Endodermal cell (in vitro differentiated cells): ENCODE measurements at regions not wholly inside any gene's neighbourhood (a gene's known extent, or its start where the extent isn't known, plus 50 kb on each side); places are given as distances from the start of the nearest gene placed in this dataset.

Experiments
- DNase-seq: peaks from one replicate; pipeline ENCODE4 v3.0.0-alpha.2; 2017
- H3K27ac ChIP-seq: 2 replicates; pipeline ENCODE4 v1.5.1; 2013; ENCODE audit warnings: mild to moderate bottlenecking, low read depth, low read length, moderate library complexity
- H3K27me3 ChIP-seq: 2 replicates; pipeline ENCODE4 v1.6.1; 2013; ENCODE audit warnings: mild to moderate bottlenecking, low read length, moderate library complexity; ENCODE audit not compliant: insufficient read depth, control insufficient read depth, poor library complexity, severe bottlenecking
- H3K36me3 ChIP-seq: 2 replicates; pipeline ENCODE4 v1.7.0; 2013; ENCODE audit warnings: mild to moderate bottlenecking, low read length, moderate library complexity; ENCODE audit not compliant: control insufficient read depth, insufficient read depth
- H3K4me1 ChIP-seq: one replicate; pipeline ENCODE4 v1.7.0; 2013; ENCODE audit warnings: low read length; ENCODE audit not compliant: control insufficient read depth, insufficient read depth
- H3K4me3 ChIP-seq: 2 replicates; pipeline ENCODE4 v1.5.1; 2013; ENCODE audit warnings: mild to moderate bottlenecking, low read length, moderate library complexity
- H3K9ac ChIP-seq: 2 replicates; pipeline ENCODE4 v1.6.1; 2013; ENCODE audit warnings: mild to moderate bottlenecking, low read length, moderate library complexity; ENCODE audit not compliant: poor library complexity, severe bottlenecking; ENCODE audit errors: extremely low read depth
- H3K9me3 ChIP-seq: 2 replicates; pipeline ENCODE4 v1.6.1; 2013; ENCODE audit warnings: mild to moderate bottlenecking, low read length, moderate library complexity; ENCODE audit not compliant: control insufficient read depth
- H3K27ac Mint-ChIP-seq: 2 replicates; pipeline ENCODE4 v1.8.0; 2020; ENCODE audit warnings: mixed read lengths
- H3K27me3 Mint-ChIP-seq: 2 replicates; pipeline ENCODE4 v1.8.0; 2021; ENCODE audit warnings: mild to moderate bottlenecking, mixed read lengths; ENCODE audit not compliant: insufficient read depth
- H3K36me3 Mint-ChIP-seq: 2 replicates; pipeline ENCODE4 v1.8.0; 2020; ENCODE audit warnings: low read depth, mixed read lengths
- H3K4me1 Mint-ChIP-seq: 2 replicates; pipeline ENCODE4 v1.8.0; 2020; ENCODE audit warnings: mixed read lengths
- H3K4me3 Mint-ChIP-seq: 2 replicates; pipeline ENCODE4 v1.8.0; 2020; ENCODE audit warnings: mild to moderate bottlenecking, moderate library complexity, mixed read lengths
- H3K9me3 Mint-ChIP-seq: 2 replicates; pipeline ENCODE4 v1.8.0; 2020; ENCODE audit warnings: mild to moderate bottlenecking, mixed read lengths
- CTCF ChIP-seq: fragments of 200-600 bp; sonication (generic); conservative IDR thresholded peaks from 2 replicates; pipeline ENCODE4 v1.5.0; 2021; ENCODE audit warnings: antibody characterized with exemption, mild to moderate bottlenecking
- WGBS, 2 experiments: methylation state at CpG; one replicate each; pipeline versions ENCODE4 v1.1.5 to v1.1.7; 2013; ENCODE audit warnings: missing lambda C conversion rate in 2 of 2, mixed read lengths in 1 of 2; ENCODE audit not compliant: insufficient coverage in 1 of 2, insufficient read length in 1 of 2; 5-methylcytosine and 5-hydroxymethylcytosine counted together

DNA sequence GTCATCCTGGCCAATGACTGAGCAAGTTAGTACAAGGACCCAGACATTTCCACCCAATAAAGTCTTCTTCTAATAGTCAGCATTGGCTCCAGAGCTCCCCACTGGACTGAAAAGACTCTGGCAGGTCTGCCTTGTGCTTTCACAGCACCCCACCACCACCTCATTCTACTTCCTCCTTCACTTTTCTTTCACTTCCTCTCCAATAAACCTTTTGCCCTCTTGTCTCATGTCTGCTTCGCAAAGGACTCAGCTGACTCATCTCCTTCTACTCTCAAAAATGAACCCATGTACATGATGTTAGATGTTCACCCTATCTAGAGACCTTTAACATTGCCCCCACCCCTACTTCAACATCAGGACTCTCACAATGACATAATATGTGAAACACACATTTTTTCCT lies 181.0 kb upstream of the PPP2R3A start:
- Mint-ChIP-seq H3K27ac (no peak overlapping the region), H3K36me3 (no peaks in the 10 kb centered on the region), H3K27me3 (peaks cover 3% of the 10 kb centered on the region), H3K9me3 (no peaks in the 10 kb centered on the region), H3K4me1 (no peaks in the 10 kb centered on the region), H3K4me3 (no peak overlapping the region)
- no peak for TF ChIP-seq CTCF
- Histone ChIP-seq H3K9ac (no peak overlapping the region), H3K9me3 (no peaks in the 10 kb centered on the region), H3K36me3 (no peaks in the 10 kb centered on the region), H3K27ac (no peak overlapping the region), H3K4me3 (no peak overlapping the region), H3K4me1 (no peaks in the 10 kb centered on the region), H3K27me3 (no peaks in the 10 kb centered on the region)
- WGBS, 2 experiments: 83 to 91% methylated on average over 1 of the region's 1 CpG
- DNase-seq: no peak

DNA sequence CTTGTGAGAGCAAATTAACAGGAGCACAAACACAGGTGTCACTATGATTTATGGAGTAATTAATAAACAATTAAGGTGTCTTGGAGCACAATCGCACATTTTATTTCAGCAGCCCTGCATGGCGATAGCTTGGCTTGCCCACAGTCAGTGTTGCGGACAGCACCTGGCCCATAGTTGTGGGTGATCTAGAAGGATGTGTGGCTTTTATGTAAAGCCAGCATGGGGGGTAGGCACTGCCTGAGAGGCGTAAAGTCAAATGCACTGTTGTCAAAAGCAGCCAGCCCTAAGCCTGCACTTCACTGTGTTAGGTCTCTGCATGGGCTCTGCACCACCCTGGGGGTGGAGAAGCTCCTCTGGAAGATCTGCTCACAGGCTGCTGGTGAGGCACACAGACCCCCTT lies 177.4 kb upstream of the PPP2R3A start:
- Histone ChIP-seq H3K27ac (no peak overlapping the region), H3K9me3 (no peaks in the 10 kb centered on the region), H3K36me3 (no peaks in the 10 kb centered on the region), H3K4me1 (no peaks in the 10 kb centered on the region), H3K27me3 (no peaks in the 10 kb centered on the region), H3K4me3 (no peak overlapping the region), H3K9ac (no peak overlapping the region)
- H3K36me3 Mint-ChIP-seq: no peaks in the 10 kb centered on the region
- no peak overlapping the region for H3K4me3 Mint-ChIP-seq
- H3K4me1 Mint-ChIP-seq: no peaks in the 10 kb centered on the region
- no peak for DNase-seq
- no peaks in the 10 kb centered on the region for H3K9me3 Mint-ChIP-seq
- TF ChIP-seq CTCF: no peak
- no peaks in the 10 kb centered on the region for H3K27me3 Mint-ChIP-seq
- no peak overlapping the region for H3K27ac Mint-ChIP-seq
- WGBS, 2 experiments: 89% methylated on average over 4 of the region's 4 CpGs; no CpG with 5 or more reads in 1 of the 2 experiments

DNA sequence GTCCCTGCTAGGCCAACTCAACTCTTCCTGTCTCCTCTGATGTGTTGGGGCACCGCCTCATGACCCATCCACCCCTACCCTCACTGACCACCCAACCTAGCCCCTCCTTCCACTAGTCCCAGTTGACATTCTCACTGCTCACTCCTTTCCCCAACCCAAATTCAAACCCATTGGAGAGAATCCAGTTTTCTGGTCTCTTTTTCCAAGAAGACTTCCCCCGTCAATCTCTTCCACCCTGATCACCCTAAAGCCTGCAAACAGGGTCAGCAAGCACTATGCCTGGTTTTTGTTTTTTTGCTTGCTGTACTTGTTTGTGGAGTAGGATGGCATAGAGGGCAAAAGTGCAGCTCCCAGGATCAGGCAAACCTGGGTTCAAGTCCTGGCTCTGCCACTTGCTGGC lies 176.6 kb upstream of the PPP2R3A start:
- Histone ChIP-seq H3K27ac (no peak overlapping the region), H3K36me3 (no peaks in the 10 kb centered on the region), H3K9me3 (no peaks in the 10 kb centered on the region), H3K4me1 (no peaks in the 10 kb centered on the region), H3K9ac (no peak overlapping the region), H3K4me3 (no peak overlapping the region), H3K27me3 (no peaks in the 10 kb centered on the region)
- DNase-seq: no peak
- Mint-ChIP-seq H3K9me3 (no peaks in the 10 kb centered on the region), H3K27ac (no peak overlapping the region), H3K4me1 (no peaks in the 10 kb centered on the region), H3K36me3 (no peaks in the 10 kb centered on the region), H3K27me3 (no peaks in the 10 kb centered on the region), H3K4me3 (no peak overlapping the region)
- TF ChIP-seq CTCF: no peak
- WGBS, 2 experiments: 90 to 100% methylated on average over 1 to 2 of the region's 2 CpGs
